ENCODE measurements at regions not wholly inside any gene's neighbourhood (a gene's known extent, or its start where the extent isn't known, plus 50 kb on each side); places are given as distances from the start of the nearest gene placed in this dataset.

DNA sequence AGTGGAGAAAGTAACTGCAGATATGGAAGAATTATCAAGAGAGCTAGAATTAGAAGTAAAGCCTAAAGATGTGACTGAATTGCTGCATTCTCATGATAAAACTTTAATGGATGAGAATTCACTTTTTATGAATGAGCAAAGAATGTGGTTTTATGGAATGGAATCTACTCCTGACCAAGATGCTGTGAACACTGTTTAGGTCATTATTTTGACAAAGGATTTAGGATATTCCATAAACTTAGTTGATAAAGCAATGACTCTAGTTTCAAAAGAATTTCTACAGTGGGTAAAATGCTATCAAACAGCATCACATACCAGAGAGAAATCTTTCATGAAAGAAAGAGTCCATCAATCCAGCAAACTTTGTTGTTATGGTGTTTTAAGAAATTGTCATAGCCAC lies 1317.7 kb upstream of the ACVR2A start:
- no peak for DNase-seq

DNA sequence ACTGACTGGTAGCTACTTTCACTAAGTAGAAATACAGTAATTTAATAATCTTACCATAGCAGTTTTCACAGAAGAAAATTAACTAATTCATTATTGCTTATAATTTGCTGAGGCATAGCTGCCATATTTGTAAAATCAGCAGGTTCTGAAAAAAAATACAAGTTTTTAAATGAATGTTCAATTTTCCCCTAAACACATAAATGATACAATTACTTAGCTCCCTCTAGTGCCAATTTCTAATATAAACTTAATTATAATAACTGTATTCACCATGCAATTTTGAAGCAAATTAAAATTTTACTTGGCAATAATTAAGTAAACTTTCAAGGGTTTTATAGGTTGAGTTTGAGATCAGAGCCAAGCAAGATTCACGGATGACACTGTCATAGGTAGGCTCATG lies 1321.6 kb upstream of the ACVR2A start:
- no peak for DNase-seq

DNA sequence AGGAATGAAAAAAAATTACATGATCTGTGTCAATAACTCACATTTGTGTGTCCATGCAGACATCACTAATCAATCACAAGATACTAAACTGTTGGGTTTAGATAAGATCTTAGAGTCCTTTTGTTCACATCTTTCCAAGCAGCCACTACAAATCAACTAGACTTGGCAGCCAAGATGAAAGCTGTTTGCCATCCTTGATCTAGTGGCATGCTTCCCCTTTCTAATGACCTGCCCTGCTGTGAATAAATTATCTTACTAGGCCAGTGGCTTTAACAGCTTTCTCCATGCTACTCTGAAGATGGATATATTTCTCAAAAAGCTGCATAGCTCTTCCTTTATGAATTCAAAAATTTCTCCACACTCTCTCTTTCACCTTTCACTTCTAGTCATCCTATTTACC lies 1338.0 kb upstream of the ACVR2A start:
- no peak for DNase-seq

DNA sequence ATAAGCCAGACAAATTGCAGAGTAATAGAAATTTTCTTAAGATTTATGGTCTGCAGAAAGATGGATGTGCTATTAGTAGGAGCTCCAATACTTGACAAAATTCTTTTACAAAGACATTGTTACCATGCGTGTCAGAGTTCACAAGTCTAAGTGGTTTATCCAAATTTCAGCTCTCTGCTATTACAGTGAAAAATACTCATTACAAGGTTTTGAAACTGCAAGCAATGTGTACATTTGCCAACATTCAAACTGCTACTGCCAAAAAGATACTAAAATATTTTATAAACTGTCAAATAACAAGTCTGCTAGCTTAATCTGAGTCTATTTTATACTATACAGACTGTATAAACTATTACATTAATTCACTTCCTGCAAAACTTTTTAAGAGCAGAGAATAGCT lies 1341.5 kb upstream of the ACVR2A start:
- no peak for DNase-seq

DNA sequence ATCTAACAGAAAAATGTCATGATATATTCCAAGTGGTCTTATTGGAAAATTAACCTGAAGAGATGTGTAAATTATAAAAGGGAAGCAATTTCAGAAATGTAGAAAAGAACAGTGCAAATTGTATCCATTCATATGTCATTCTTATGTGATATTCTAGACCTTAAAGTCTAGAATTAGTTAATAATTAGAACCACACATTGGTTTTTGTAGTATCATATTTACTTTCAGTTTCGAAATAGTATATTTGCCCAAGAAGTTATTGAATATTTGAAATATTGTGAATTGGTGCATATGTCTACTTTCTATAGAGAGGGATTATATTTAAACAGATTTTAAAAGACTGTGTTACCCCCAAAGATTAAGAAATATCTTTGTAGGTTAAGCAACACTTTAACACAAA lies 1348.6 kb upstream of the ACVR2A start:
- no peak for DNase-seq

DNA sequence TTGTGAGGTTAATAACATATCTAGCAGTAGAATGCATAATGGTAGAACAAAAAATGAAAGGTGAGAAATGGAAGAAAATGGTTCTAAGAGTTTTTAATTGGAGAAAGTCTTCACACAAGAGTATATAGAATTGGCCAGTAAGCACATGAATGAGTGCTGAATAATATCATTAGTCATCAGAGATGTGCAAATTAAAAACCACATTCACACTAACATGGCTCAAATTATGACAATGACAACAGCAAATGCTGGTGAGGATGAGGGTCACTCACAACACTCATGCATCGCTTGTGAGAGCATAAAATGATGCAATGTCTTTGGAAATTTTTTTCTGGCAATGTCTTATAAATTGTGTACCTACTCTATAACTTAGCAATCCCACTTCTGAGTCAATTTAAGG lies 1355.4 kb upstream of the ACVR2A start:
- no peak for DNase-seq

DNA sequence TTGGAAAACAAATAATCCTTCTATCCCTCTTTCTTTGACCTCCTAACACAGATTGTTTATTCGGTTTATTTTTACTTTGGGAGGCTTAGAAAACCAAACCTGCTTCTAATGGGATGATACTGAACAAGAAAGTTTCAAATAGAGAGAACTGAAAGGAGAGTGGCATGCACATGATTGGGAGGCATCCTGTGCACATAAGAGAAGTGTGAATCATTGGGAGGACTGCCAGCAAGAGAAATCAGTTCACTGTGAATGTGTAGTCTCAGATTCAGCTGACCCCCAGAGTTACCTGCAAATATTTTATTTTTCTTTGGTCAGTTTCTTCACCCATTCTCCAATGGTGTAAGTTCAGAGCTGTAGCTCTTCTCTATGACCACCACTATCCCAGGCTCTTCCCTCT lies 1363.2 kb upstream of the ACVR2A start:
- no peak for DNase-seq

DNA sequence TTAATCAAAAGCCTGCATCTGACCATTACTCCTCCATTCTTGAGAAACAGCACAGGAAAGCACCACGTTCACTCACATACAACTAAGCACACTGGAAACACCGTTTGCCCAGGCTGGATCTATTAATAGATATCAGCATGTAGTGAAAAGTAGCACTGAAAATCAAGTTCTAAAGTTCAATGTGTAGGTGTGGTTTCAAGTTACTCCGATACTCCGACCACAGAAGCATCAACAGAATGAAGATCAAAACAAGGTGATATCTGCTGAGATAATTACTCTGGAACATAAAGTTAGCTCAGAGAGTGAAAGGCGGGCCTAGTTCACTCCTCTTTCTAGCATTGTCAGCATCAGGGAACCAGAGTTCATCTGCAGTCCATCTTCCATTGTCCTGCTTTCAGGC lies 1367.4 kb upstream of the ACVR2A start:
- no peak for DNase-seq

DNA sequence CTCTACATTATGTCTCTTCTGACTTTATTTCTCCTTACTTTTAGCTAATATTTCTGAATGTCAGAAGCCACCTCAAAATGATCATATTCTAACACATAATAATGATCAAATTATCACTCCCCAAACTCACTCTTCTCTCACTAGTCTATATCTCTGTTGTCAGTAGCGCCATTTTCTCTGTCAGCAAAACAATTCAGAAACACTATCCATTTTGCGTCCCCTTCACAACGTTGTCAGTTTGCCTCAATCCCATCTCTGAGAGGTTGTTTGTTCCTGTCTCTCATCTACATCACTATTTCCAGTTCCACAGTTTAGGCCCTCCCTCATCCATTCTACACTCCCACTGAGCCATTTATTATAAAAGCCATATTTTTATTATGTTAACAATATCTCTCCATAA lies 1376.3 kb upstream of the ACVR2A start:
- DNase-seq, result no peak

DNA sequence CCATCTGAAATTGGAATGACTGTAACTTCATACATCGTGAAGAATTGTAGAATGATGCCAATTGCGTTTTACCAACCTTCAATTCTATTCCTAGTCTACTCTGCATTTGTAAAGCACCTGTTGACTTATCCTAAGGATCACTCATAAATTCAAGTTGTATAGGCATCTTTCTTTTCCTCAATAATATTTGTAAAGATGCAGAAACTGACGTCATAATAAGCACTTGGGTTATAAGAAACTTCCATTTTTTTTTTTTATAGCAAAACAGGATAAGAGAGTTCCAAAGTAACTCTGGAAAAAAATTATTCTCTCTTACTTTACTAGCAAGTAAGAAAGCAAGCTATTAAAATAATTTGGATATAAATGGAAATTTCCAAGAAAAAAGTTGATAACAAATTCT lies 1377.4 kb upstream of the ACVR2A start:
- no peak for DNase-seq

DNA sequence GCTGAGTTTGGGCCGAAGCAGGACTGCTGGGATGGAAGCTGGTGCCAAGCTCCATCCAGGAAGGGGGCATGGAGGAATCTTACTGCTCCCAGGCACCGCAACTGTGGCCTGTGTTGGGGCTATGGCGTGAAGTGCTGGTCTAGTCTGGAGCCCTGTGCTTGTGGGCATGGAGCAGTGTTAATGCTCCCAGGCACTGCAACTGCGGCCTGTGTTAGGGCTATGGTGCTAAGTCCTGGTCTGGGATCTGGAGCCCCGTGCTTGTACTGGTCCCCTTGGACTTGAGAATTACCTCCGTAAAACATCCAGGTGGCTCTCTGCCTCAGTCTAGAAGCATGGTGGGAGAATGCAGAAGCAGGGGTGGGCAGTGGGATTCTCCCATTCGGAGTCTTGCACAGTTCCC lies 1379.4 kb upstream of the ACVR2A start:
- DNase-seq, result no peak

DNA sequence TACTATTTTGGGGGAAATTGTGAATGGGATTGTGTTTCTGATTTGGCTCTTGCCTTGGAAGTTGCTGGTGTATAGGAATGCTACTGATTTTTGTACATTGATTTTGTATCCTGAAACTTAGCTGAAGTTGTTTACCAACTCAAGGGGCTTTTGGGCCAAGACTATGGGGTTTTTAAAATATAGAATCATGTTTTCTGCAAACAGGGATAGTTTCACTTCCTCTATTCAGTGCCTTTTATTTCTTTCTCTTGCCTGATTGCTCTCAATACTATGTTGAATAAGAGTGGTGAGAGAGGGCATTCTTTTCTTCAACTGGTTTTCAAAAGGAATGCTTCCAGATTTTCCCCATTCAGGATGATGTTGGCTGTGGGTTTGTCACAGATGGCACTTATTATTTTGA lies 1383.8 kb upstream of the ACVR2A start:
- no peak for DNase-seq

DNA sequence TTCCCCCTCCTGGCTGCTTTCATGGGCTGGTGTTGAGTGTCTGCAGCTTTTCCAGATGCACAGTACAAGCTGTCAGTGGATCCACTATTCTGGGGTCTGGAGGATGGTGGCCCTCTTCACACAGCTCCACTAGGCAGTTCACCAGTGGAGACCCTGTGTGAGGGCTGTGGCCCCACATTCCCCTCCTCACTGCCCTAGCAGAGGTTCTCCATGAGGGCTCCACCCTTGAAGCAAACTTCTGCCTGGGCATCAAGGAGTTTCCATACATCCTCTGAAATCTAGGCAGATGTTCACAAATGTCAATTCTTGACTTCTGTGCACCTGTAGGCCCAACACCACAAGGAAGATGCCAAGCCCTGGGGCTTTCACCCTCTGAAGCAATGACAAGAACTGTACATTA lies 1386.2 kb upstream of the ACVR2A start:
- DNase-seq, result no peak

DNA sequence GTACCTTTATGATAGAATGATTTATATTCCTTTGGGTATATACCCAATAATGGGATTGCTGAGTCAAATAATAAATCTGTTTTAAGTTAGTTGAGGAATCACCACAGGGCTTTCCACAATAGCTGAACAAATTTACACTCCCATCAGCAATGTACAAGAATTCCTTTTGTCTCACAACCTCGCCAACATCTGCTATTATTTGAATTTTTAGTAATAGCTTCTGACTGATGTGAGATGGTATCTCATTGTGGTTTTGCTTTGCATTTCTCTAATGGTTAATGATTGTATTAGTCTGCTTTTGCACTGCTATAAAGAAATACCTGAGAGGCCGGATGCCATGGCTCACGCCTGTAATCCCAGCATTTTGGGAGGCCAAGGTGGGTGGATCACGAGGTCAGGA lies 1387.6 kb upstream of the ACVR2A start:
- no peak for DNase-seq

DNA sequence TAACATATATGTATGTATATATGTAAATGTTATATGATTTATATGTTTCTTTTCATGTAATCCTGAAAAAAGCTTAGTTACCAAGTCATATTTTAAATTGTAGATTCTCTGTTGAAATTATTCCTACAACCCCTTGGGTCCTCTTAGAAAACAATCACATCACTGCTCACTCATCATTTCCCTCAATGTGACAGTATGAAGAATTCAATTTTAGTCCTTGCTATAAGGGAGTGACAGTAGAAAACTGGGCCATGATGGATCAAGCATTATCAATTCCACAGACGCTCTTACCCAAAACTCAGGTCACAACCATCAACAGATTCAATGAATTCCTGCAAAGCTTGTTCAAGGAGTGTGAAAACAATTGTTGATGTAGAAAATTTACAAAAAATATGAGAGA lies 1389.5 kb upstream of the ACVR2A start:
- DNase-seq, result no peak

DNA sequence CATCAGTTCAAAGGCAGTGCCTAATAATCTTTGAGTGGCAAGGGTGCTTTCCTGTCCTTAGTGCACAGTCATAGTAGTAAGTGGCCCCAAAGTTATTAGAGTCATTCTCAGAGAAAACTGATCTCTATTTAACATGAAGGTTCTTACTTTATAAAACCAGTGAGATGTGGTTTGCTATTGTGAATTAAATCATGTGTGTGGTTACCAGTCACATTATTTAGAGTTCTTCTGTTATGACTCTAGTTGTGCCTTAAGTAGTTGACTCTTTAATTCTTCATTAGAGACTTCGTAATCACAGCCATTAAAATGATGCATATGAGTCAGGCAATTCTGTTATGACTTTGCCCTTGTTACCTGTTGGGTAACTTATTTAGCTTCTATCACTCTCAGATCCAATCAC lies 1392.9 kb upstream of the ACVR2A start:
- DNase-seq, result no peak

DNA sequence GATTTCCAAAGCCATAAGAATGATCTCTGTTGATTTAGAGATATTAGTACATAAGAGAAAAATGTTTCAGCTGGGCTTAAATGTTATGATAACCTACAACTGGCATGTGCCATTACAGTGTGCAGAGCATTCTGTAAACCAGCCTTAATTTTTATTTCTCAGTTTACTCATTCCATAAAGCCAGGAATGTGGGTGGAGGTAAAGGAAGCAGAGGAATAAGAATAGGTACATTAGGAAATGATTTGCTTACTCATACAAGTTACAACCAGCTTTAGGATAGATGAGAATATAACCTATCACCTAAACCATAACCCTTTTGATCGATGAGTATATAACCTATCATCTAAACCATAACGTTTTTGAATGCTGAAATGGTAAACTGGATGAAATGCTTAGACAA lies 1394.7 kb upstream of the ACVR2A start:
- DNase-seq, result no peak

DNA sequence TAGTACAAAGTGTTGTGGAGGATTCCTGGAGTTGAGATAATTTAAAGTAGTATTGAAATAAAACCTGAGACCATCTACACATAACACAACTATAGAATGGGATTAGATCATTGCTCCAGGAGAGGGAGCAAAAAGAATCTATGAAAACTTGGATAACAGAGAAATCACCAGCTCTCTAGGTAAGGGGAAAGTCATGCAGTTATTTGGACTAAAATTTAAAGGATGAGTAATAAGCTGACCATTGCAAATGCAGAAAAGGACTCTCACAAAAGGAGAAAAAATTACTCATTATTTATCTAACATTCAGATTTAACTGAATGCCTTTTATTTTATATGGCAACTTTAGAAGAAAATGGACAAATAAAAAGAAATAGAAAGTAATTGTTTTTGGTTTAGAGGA lies 1399.8 kb upstream of the ACVR2A start:
- DNase-seq, result no peak

DNA sequence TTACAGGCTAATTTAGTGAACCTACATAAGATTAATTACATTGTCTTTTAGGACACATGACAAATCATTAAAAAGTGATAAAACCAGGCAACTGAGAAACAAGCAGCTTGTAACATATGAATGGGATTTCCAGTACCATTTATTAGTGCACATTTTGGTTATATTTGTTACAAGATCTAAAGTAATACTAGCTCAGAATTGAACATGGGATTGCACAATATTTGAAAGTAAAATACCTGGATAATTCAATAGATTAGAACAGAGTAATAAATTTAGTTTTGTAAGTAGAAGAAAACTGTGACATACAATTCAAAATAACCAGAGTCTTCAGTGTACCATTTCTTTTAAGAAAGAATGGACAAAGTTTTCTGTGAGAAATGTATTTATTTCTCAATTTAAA lies 1400.7 kb upstream of the ACVR2A start:
- no peak for DNase-seq

DNA sequence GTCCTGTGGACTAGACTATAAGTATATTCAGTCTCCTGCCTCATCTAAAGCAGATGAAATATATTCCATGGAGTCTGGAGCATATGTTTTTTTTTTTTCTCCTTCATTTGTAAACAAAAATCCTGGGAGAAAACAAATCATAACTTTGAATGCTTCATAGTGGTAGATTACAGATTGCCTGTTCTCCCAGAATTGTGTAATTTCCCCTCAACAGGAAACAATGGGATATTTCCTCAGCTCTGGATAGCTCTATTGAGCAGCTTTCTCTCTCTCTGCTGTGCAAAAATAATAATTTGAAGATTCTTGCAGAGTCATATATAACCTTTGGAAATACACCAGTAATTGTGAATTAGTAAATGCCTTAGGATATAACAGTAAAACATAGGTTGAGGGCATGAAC lies 1406.6 kb upstream of the ACVR2A start:
- no peak for DNase-seq

DNA sequence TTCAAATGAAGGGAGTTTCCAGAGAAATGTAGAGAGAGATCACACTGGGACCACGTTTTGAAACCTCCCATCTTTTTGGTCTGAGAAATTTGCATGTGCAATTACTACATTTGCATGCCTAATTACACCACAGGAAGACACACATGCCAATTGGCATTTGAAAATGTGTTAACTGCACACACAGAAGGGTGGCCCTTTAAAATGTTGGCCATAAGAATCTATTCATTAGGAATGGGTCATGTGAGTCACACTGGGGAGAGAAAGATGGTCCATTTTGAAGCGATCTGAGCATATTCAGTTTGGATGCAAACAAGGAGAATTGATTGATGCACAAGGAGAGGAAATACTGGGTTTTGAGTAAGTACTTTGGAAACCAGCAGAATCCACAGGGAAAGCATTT lies 1407.1 kb upstream of the ACVR2A start:
- no peak for DNase-seq

DNA sequence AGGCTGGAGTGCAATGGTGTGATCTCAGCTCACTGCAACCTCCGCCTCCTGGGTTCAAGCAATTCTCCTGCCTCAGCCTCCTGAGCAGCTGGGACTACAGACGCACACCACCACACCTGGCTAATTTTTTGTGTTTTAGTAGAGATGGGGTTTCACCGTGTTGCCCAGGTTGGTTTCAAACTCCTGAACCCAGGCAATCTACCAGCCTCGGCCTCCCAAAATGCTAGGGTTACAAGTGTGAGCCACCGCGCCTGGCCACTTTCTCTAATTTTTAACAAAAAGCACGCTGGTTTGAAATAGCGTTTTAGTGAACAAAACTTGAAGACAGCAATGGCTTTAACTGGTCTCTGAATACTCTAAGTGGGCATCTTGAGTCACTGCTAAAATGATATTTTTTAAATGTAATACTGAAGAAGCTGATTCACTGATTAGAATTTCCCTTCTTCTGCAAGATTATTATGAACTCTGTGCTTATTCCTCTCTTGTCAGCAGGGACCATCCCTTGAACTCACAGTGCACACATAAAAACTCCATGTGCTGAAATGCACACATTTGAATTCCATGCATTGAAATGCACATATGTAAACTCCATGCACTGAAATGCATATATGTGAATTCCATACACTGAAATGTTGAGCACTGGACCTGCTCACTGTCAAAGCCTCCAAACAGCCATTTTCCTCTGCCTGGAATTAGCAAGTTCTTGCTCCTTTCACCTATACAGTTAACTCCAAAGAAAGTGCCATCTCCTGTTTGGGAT lies 1411.5 kb upstream of the ACVR2A start:
- DNase-seq, result no peak

DNA sequence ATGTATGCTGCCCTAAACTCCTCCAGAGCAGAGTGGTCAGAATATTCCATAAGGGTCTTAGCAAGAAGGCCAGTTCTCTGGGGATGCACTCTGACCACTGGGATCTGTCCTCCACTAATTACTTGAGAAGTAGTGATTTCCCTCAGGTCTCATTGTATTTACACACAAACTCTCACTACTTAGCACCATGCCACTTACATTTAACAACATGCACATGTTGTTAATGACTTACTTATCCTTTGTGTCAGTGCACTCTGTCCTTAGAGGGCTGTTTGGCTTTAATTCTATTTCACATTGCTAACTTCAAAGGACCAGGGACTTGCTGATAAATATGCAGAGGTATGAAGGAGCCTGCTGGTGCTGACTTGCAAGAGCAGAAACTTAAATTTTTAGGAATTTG lies 1415.5 kb upstream of the ACVR2A start:
- DNase-seq, result no peak

DNA sequence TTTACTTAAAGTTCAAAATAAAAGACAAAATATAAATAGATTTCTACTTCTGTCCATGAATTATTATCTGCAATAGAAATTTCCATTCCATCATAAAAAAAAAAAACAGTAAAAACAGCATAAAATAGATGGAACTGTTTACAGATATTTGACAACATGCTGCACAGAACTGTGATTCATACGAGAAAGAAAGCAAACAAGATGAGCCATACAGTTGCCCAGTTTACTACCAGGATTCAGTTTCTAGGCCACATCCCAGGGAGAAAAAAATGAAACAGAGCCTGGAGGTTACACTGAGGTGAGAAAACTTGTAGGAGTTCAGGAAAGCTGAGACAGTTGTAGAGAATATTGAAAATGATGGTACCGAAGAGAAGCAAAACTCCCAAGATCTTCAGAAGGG lies 1426.9 kb upstream of the ACVR2A start:
- DNase-seq, result no peak

DNA sequence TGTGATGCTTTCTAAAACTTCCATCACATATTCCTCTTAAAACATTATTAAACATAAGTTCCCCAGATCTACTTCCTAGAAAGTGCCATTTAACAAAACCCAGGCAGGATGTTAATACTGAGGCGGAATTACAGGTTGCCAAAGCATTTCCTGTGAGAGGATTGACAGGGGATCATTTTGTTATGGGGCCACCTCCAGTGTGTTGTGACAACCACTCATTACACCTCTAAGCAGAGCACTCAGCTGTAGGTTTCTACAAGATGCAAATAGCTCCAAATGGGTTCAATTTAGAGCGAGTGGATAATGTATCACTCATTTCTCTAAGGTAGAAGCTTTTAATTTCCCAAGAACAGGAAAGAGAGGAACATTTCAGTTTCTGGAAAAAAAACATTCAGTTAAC lies 1429.5 kb upstream of the ACVR2A start:
- DNase-seq, result no peak

DNA sequence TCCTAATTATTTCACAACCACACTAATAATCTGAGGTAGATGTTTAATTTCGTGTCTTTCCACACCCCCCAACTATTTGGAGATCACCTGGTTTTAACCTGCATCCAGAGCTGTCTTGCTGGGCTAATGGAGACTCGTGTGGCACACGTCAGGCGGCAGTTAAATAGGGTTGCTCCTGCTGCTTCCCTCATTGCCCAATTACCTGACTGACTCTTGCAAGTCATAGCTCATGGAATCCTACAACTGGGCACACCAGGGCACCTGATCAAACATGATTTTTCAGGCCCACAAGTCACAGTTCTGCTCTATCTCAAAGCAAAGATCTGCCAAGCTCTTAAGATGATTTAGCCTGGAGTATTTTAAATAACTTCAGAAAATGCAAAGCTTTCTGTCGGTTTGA lies 1430.4 kb upstream of the ACVR2A start:
- DNase-seq, result no peak
